Fibroblast of peridontal ligament (primary cell): ENCODE measurements at regions not wholly inside any gene's neighbourhood (a gene's known extent, or its start where the extent isn't known, plus 50 kb on each side); places are given as distances from the start of the nearest gene placed in this dataset.
A peak's percentile ranks its signal among the peaks of the same experiment; 100 is the strongest.

ENCODE experiments used
- DNase-seq: peaks from one replicate; pipeline ENCODE4 v3.0.0-alpha.2; 2010; ENCODE audit errors: extremely low read depth

DNA sequence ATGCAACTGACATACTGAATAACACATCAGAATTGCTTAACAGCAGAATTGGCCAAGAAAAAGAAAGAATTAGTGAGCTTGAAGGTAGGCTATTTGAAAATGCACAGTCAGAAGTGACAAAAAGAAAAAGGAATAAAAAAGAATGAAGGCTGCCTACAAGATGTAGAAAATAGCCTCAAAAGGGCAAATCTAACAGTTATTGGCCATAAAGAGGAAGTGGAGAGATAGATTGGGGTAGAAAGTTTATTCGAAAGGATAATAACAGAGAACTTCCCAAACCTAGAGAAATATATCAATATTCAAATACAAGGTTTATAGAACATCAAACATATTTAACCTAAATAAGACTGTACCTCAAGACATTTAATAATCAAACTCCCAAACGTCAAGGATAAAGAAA lies 67.5 kb downstream of the ATP6V1G3 start:
- no peak for DNase-seq

DNA sequence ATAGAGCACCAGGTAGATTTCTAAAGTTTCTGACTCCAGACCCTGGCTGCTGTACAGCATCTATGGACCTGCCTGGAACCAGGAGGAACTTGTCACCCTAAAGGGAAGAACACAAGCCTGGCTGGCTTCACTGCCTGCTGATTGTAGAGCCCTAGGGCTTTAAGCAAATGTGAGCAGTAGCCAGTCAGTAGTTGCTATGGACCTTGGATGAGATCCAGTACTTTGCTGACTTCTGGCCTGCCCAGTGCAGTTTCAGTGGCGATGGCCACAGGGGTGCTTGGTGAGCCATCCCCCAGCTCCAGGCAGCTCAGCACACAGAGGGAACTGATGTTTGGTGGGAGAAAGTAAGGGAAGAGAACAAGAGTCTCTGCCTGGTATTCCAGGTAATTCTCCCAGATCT lies 68.4 kb downstream of the ATP6V1G3 start:
- no peak for DNase-seq

DNA sequence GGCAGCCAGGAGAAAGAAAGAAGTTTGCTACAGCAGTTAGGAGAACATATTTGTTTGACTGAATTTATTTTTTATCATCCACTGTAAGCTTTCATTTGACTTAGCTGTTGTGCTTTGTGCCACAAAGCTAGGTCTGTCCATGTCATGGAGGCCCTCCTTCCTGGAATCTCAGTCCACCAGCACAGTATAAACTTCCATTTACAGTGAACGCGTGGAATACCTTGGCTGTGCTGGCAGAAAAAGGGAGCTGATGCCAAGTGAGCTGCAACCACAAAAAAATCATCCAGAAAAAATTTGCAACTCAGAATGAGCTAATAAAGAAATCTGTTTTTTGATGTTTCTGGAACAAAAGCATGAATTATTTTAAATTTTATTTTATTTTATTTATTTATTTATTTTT lies 72.6 kb downstream of the ATP6V1G3 start:
- DNase-seq, result peak; percentile 27

DNA sequence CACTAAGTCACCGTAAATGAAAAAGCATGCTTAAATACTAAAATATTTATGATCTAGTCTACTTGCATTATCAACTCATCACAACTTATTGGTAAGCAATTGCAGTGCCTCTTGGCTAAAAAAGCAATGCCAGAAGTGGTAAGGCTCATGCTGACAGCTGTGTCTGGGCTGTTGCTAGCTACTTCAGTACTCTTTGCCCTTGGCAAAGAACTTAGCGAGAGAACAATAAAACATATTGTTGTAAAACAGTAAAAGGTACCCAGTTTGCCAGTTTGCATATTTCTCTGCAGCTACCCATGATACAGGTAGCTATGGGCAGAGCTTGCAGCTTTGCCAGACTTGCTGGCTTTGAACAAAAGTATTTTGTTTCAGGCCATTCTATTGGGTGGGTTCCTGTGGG lies 73.1 kb downstream of the ATP6V1G3 start:
- peak; percentile 12 for DNase-seq

DNA sequence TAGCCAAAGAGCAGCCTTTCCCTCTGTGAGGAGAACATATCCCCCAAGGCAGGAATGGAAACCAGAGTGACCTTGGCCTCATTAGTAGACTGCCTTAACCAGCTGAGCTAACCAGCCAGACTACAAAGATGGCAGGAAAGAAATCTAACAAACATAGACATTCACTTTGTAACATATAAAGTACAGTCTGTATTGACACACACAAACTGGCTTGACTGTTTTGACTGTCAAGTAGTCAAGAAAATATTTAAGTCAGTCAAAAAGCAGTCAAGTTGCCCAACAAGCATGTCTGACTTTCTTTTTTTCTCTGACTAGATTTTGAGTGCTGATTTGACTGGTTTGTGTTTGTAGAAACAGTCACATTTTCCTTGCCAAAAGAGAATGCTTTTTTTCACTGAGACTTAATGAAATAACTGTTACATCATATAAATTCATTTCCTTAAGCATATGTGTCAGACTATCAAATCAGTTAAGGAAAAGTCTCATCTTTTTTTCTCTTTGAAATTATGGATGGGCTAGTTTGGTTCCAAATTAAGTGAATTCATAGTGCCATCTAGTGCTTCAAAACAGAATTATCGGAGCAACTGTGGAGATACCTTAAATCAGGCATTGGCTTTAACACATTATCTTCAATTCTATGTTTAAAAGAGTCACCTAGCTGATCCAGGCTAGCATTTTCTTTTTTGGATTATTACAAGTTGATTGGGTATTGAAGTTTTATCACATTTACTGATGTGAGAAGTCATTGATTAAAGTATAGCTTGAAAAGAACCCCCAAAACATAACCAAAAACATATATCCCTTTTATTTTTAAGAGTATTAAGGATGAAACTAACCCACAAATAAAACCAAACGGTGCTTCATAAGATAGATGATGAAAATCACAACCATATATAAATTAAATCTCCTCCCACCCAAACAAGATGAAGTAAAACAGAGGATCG lies 75.0 kb downstream of the ATP6V1G3 start:
- peak; percentile 87 for DNase-seq

DNA sequence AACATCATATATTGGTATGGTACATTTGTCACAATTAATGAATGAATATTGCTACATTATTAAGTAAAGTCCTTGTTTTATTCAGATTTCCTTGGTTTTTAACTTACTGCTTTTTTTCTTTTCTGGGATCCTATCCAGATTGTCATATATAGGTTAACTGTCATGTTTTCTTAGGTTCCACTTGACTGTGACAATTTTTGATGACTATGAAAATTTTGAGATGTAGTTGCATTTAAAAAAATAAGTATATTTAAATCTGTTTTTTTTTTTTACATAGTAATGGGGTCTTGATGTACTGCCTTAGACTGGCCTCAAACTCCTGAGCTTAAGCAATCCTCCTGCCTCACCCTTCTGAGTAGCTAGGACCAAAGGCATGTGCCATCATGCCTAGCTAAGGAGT lies 76.8 kb downstream of the ATP6V1G3 start:
- no peak for DNase-seq

DNA sequence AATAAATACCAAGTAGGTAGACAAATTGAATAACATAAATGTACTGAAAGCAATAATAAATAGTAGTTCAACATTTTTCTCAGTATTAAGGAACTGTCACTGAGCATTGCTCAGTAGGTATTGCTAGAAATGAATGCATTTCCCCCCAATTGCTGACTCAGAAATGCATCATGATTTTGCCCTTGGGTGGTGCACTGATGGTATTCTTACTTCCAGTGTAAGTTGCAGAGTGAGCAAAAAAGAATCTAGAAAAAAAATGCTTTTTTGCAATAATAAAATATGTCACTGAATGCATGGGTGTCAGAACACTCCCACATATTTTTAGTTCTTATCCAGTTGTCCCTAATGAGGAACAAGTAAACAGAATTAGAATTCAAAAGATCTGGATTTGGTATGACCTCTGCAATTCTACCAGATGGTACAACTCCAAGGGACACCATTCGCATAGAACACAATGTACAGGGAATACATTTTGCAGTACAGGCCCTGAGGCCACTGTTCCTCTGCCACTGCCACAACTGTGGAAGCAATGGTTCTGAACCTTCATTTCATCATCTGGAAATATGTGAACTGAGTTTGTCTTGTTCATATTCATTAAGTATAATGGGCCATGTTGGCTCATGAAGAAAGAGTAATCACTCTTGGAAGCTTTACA lies 78.0 kb downstream of the ATP6V1G3 start:
- peak; percentile 51 for DNase-seq

DNA sequence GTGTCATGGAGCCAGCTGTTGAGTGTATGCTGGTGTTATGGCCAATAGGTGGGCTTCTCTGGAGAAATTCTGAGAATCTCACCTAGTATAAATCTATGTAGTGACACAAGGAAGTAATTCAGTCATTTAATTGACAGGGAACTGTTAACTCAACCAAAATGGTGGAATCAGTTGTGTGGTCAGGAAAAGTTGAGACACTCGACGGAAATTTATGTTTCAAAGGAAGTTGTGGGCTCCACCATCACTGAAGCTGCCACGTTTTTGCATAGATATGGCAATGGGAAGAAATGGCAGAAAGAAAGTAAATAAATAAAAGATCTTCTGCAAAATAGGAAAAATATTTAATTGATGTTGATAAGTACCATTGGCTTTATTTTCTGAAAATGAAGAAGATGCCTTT lies 84.5 kb downstream of the ATP6V1G3 start:
- no peak for DNase-seq

DNA sequence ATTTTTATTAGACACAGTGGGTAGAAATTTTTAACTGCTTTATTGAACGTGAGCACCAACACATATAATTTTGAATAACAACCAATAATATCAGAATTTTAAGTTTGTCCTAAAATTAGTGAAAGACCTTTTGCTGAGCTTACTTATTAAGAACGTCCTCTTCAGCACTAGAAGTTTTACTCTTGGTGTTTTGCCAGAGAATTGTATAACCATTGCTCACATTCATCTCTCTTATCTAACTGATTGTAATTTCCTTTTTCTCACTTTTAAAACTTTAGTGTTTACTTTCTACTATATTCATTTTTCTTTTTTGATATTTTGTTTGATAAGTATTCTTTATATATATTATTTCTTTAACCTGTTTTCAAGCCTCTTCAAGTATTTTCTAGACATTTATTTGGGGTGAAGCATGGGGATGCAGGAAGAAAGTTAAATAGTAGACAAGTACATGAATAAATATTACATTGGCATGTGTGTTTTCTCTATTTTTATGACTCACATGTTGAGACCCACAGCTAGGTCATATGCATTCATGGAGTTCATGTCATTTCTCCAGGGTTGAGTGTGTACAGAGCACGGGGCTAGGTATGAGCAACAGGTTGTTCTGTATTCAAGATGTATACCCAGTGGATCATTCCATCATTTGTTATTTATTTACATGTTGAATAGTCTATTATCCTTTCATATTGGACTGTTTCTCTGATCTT lies 90.6 kb downstream of the ATP6V1G3 start:
- DNase-seq, result peak; percentile 57

DNA sequence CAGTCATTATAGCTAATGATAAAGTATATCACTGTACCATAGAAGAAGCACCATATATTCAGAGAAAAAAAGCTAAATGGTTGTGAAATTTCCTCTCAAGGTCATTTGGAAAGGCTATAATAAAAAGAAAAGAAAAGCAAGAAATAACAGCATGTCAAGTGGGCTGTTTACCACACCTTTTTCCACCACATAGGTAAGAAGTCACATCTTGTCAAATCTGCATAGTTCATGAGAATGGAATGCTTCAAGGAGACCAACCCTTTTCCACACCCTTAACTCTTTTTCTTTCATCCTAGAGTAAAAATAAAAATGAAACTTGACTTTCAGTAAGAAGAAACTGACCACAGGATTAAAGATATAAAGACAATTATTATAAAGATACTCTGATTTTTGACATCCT lies 91.2 kb downstream of the ATP6V1G3 start:
- no peak for DNase-seq

DNA sequence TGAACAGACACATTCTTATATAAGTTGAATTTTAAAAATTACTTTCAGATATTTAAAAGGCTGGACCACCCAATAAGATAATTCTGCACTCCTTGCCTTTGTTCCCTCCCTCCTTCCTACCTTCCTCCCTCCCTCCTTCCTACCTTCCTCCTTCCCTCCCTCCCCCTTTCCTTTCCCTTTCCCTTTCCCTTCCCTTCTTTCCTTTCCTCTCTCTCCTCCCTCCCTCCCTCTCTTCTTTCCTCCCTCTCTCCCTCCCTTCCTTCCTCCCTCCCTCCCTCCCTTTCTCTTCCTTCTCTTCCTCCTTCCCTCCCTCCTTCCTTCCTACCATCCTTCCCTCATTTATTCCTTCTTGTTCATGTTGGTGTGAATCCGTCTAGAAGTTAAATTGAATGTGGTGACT lies 93.0 kb downstream of the ATP6V1G3 start:
- no peak for DNase-seq

DNA sequence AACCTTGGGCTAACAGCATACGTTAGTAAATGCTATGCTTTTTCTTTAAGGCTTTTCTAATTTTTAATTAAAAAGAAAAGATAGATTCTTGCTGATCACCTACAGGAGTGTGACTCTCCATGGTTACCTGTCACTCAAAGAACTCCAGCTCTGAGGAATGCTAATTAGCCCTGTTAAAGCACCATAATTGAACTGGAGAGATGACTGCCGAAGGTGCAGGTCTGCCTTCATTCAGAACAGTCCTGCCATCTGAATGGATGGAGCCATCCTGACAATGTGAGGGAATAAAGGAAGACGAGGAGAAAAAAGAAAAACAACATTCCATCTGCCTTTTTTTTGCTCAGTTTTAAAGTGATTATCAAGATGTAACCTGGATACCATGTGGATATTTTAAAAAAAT lies 94.6 kb downstream of the ATP6V1G3 start:
- DNase-seq, result no peak

DNA sequence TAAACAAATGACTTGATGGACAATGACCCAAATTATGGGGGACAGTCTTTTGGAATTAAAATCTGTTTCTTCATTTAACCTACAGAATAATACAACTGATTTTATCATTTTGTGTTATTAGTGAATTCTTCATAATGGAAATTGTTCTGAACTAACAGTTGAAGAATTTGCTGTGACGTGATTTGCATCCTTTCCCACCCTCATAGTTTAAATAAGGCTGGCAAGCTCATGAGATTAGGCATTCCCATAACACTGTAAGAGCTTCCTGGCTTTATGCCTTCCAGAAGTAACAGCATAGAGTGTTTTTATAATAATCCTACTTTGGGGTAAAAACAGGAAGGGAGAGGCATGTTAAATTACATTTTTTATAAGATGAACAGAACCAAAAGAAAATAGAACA lies 95.7 kb downstream of the ATP6V1G3 start:
- peak; percentile 90 for DNase-seq

DNA sequence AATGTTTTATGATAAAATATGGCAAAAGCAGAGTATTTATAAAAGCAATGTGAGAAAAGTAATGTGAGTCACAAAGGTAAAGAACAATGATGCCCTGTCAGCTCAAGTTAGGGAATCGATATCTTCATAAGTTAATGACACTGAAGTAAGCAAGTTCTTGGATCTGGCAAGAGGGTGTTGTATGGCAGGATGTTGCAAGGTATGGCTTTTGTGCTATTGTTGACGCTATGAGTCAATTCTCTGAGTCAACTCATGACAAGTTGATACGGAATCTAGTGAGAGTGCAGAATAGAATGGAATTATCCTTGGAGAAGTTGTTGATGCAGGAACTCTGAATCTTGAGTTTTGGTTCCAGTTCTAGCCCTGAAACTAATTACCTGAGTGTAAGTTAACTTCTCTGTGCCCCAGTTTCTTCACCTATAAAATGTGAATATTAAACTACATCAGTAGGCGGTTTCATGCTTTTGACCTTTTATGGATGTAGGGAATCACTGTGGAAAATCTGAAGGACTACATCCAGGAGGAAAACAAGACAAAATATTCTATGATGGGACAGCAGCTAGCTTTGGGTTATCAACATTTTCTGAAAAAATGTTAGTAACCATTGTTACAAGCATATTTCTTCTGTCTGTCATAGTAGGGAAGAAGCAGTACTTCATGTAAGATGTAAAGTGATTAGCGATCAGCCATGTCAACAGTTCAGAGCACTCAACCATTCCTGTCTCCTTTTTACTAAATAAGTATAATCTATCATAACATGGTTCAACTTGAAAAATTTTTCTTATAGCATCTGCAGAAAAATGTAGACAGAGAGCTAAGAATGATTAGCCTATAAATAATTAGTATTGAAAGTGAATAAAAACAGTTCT lies 96.9 kb downstream of the ATP6V1G3 start:
- peak; percentile 96 for DNase-seq

DNA sequence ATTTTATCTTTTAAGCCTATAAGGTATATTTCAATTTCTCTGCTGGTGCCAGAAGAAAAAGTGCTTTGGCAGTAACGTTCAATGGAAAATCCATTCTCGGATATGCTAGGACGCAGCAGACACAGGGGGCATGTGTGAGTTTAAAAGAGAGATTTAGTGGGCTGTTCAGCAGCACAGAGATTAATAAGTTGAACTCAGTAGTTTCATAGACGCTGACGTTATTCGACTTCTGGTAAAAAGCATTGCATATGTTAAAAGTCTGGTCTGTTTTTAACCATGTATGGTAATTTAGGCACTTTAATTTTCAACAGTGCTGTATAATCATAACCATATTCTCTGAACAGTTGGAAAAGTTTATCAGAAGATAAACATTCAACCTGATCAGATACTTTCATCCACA lies 99.6 kb downstream of the ATP6V1G3 start:
- peak; percentile 36 for DNase-seq

DNA sequence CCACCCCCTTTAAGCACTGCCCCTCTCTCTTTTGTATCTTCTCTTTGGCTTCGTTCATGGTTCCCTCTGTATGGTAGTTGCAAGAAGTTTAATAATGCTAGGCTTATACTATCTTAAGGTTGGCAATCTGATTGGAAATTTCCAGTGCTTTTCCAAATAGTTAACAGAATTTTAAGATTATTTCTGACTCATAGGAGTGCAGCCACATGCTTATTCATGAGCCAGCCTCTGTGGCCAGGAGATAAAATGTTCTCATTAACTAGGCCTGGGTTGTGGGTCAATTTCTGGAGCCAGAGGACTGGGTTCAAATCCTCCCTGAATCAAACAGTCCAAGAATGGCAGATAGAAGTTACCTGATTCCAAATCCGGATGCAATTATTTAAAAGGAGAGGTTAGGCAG lies 103.1 kb downstream of the ATP6V1G3 start:
- DNase-seq, result peak; percentile 54

DNA sequence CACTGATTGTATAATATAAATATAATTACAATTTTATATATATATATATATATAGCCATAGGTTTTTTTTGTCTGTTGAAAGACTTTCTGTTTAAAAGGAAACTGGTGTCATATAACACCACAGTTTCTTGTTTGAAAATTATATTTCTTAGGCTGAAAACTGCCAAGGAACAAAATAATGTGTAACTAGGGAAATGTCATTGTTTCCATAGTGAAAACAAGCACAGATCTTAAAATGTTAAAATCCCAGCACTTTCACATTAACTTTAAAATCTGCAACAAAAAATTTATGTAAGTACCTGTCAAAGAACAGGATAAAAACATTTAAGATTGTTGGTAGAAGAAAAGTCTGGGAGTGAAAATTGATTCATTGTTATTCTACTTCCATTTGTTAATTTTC lies 104.2 kb downstream of the ATP6V1G3 start:
- DNase-seq, result peak; percentile 52

DNA sequence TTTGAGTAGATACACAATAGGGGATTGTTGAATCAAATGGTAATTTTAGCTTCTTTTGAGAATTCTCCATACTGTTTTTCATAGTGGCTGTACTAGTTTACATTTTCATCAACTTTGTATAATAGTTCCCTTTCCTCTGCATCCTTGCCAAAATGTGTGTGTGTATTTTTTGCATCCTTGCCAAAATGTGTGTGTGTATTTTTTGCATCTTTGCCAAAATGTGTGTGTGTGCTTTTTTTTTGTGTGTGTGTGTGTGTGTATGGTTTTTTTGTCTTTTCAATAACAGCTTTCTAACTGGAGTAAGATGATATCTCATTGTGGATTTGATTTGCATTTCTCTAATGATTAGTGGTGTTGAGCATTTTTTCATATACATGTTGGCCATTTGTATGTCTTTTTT lies 105.4 kb downstream of the ATP6V1G3 start:
- peak; percentile 78 for DNase-seq

DNA sequence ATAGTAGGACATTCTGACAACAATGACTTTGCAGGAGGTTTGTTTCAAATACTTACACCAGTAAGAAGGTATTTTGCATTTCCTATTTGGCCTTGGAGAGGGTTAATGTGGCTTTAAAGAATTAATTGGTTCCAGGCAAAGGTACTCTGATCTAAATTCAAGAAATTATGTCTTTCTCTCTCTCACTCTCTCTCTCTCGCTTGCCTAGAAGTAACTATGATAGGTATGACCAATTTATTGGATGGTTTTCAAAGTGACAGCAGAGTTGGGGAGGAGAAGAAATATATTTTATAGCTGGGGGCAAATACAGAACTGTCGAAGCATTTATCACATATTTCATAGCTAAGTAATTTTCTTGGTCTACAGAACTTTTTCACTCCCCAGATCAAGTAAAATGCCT lies 116.0 kb downstream of the ATP6V1G3 start:
- DNase-seq, result no peak

DNA sequence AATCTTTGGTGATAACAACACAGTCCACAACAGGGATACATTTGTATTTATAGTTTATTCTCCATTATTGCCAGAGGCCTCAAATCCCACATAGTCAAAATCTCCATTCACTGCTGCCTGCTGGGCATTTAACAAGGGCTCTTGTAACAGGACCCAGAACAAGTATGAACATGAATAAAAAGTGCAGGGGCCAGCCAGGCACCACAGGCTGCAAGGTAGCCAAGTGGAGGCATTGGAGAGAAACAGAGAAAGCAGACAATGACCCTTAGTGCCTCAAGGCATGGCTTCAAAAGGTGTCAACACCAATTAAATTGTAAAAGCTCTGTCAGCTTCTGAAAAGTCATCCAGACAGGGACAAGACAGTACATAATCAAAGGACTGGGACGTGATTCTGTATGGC lies 116.8 kb downstream of the ATP6V1G3 start:
- DNase-seq, result no peak

DNA sequence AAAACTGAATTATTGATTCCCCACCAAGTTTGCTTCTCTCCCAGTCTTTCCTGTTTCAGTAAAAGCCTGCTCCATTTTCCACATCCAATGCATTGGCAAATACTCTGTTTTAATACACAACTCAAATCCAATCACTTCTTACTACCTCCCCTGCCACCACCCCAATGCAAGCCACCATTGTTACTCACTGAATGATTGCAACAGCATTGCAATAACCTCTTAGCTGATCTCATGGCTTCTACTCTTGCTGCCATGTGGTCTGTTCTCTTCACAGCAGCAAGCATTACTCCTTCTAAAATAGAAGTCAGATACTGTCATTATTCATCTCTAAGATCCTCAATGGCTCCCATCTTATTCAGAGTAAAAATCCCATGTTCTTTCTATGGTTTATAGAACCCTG lies 123.4 kb downstream of the ATP6V1G3 start:
- peak; percentile 42 for DNase-seq

DNA sequence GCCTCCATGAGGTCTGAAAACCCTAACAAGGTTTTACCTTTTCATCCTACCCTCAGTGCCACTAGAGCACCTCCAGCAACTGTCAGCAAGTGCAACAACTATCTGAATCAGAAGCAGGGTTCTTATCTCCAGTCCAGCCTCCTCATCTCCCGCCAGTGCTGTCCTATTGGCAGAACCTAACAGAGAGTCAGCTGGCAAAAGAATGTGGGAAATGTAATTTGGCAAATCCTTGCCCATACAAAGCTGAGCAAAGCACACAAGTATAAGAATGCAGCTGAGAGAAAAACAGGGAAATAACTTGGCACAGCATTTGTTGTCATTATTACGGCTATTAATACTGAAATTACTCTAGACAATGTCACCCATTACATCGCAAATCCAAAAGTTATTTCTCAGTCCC lies 124.2 kb downstream of the ATP6V1G3 start:
- peak; percentile 40 for DNase-seq
